Frontal cortex (tissue), 3 donors: ENCODE measurements at regions not wholly inside any gene's neighbourhood (a gene's known extent, or its start where the extent isn't known, plus 50 kb on each side); places are given as distances from the start of the nearest gene placed in this dataset.

ENCODE experiments used
- DNase-seq, 2 donors: peaks; one replicate each; pipeline ENCODE4 v3.0.0; 2012; ENCODE audit warnings: low spot score in 2 of 2
- FAIRE-seq: peaks from 2 replicates; lab custom pipeline; 2012; peaks lifted over from hg19 to GRCh38; lab: Jason Lieb, UNC
- donor health status: control.
- donor health status: control.
- donor health status: control.

GRCh38 chr3:63034101-63034500 is 158.9 kb upstream of the CADPS start:
- DNase-seq (no peak), FAIRE-seq (no peak)

- FAIRE-seq (no peak), DNase-seq (no peak)
Observed at GRCh38 chr3:63037116-63037515, 161.9 kb upstream of the CADPS start.

- FAIRE-seq (no peak), DNase-seq (no peak)
Observed at GRCh38 chr3:63042833-63043232, 167.6 kb upstream of the CADPS start.

GRCh38 chr3:63043631-63044030 is 168.4 kb upstream of the CADPS start:
- peak in 1 of 2 donors; percentile 6 for DNase-seq

GRCh38 chr3:63046152-63046551 is 170.9 kb upstream of the CADPS start:
- DNase-seq: no peak
- FAIRE-seq: no peak

More at GRCh38 chr3:63043631-63044030, 168.4 kb upstream of the CADPS start:
- no peak for FAIRE-seq

- FAIRE-seq (no peak), DNase-seq (no peak)
Observed at GRCh38 chr3:63046580-63046979, 171.4 kb upstream of the CADPS start.

GRCh38 chr3:63047068-63047467 is 171.9 kb upstream of the CADPS start:
- FAIRE-seq (no peak), DNase-seq (no peak)

- no peak for DNase-seq
- FAIRE-seq: no peak
Observed at GRCh38 chr3:63048367-63049326, 173.4 kb upstream of the CADPS start.

GRCh38 chr3:63050548-63051177 is 175.4 kb upstream of the CADPS start:
- FAIRE-seq (no peak), DNase-seq (no peak)

- peak in 1 of 2 donors; percentile 11 for DNase-seq
- no peak for FAIRE-seq
Observed at GRCh38 chr3:63051920-63052319, 176.7 kb upstream of the CADPS start.

- FAIRE-seq: no peak
- DNase-seq: no peak
Observed at GRCh38 chr3:63056932-63057331, 181.7 kb upstream of the CADPS start.

GRCh38 chr3:63060412-63060811 is 185.2 kb upstream of the CADPS start:
- no peak for FAIRE-seq
- no peak for DNase-seq

GRCh38 chr3:63061449-63061848 is 186.2 kb upstream of the CADPS start:
- FAIRE-seq (no peak), DNase-seq (no peak)

- DNase-seq (no peak), FAIRE-seq (no peak)
Observed at GRCh38 chr3:63064209-63064755, 189.1 kb upstream of the CADPS start.

GRCh38 chr3:63067999-63068645 is 192.9 kb upstream of the CADPS start:
- FAIRE-seq (no peak), DNase-seq (no peak)

GRCh38 chr3:63069806-63070475 is 194.7 kb upstream of the CADPS start:
- DNase-seq (no peak), FAIRE-seq (no peak)

- DNase-seq: no peak
- no peak for FAIRE-seq
Observed at GRCh38 chr3:63070476-63070810, 195.2 kb upstream of the CADPS start.

GRCh38 chr3:63076357-63076756 is 201.1 kb upstream of the CADPS start:
- FAIRE-seq (no peak), DNase-seq (no peak)

- FAIRE-seq: no peak
- DNase-seq: no peak
Observed at GRCh38 chr3:63086190-63086589, 191.9 kb upstream of the SYNPR start.
